K562 (cell line): ENCODE measurements at regions not wholly inside any gene's neighbourhood (a gene's known extent, or its start where the extent isn't known, plus 50 kb on each side); places are given as distances from the start of the nearest gene placed in this dataset.

Experiments
- ATAC-seq: fragments of 200-7000 bp; cut with Tn5 transposase; 3 replicates; pipeline ENCODE4 v1.9.1; 2020; ENCODE audit warnings: moderate library complexity
- BruUV-seq: library from RNA; stranded (reverse); fragments of 400-500 nt; replicated peaks from 2 replicates; lab custom pipeline; 2021; lab: Mats Ljungman, UMichigan
- CTCF ChIA-PET: fragments of 300-600 bp; formaldehyde crosslinking; extraction: SDS; loops from one replicate; lab custom pipeline; 2021; ENCODE audit warnings: low intra/inter-chr PET ratio; lab: Yijun Ruan, JAX
- POLR2A ChIA-PET: fragments of 300-600, 350-650 bp; sonication (Branson Sonifier 250); formaldehyde crosslinking; extraction: SDS; loops from one replicate; lab custom pipeline; 2021; ENCODE audit warnings: antibody characterized with exemption, inconsistent platforms; lab: Yijun Ruan, JAX
- DNase-seq, 4 experiments: peaks; one replicate each; pipeline versions ENCODE4 v3.0.0 to v3.0.0-alpha.2; 2011 to 2018; ENCODE audit warnings: low spot score in 3 of 4, mixed read lengths in 3 of 4; ENCODE audit errors: extremely low read depth in 1 of 4
- FAIRE-seq: peaks from 2 replicates; lab custom pipeline; 2011; peaks lifted over from hg19 to GRCh38; lab: Jason Lieb, UNC
- H2AFZ ChIP-seq: 2 replicates; pipeline ENCODE4 v1.6.0; 2011; ENCODE audit warnings: low read depth, low read length, control low read depth, inconsistent platforms
- H3K27ac ChIP-seq: fragments of 200-600 bp; 3 replicates; pipeline ENCODE4 v1.8.0; 2011; ENCODE audit warnings: low read depth, mild to moderate bottlenecking, control low read depth, inconsistent platforms, low read length, moderate library complexity, mixed read lengths; ENCODE audit errors: extremely low read depth
- H3K27me3 ChIP-seq, 2 experiments: fragments of 300-600 bp in 1 of 2; 2 replicates in 1 of 2; 3 replicates in 1 of 2; pipeline versions ENCODE4 v1.6.0 to v1.8.0; 2011; ENCODE audit warnings: inconsistent platforms in 2 of 2, low read length in 2 of 2, mild to moderate bottlenecking in 1 of 2, mixed read lengths in 1 of 2, moderate library complexity in 1 of 2; ENCODE audit not compliant: control insufficient read depth in 2 of 2, insufficient read depth in 2 of 2
- H3K36me3 ChIP-seq: fragments of 300-600 bp; 3 replicates; pipeline ENCODE4 v1.8.0; 2011; ENCODE audit warnings: mild to moderate bottlenecking, low read length, inconsistent platforms; ENCODE audit not compliant: control insufficient read depth, insufficient read depth
- H3K4me1 ChIP-seq, 2 experiments: fragments of 200-600 bp in 1 of 2; replicated peaks in 1 of 2; 2 replicates in 1 of 2; 3 replicates in 1 of 2; pipeline versions ENCODE4 v1.5.1 to v1.8.0; 2011; ENCODE audit warnings: inconsistent platforms in 2 of 2, low read length in 2 of 2, mild to moderate bottlenecking in 1 of 2, mixed read lengths in 1 of 2, moderate library complexity in 1 of 2; ENCODE audit not compliant: control insufficient read depth in 2 of 2, insufficient read depth in 2 of 2
- H3K4me2 ChIP-seq: 2 replicates; pipeline ENCODE4 v1.6.1; 2011; ENCODE audit warnings: low read length, control low read depth, inconsistent platforms, mixed read lengths; ENCODE audit not compliant: insufficient read depth
- H3K4me3 ChIP-seq: fragments of 200-600 bp; sonication (generic), shearing (Covaris generic); 2 replicates; pipeline ENCODE4 v1.5.1; 2016; ENCODE audit warnings: control low read depth, inconsistent platforms
- H3K79me2 ChIP-seq: fragments of 200-600 bp; 3 replicates; pipeline ENCODE4 v1.8.0; 2011; ENCODE audit warnings: low read length, inconsistent platforms; ENCODE audit not compliant: control insufficient read depth, insufficient read depth
- H3K9ac ChIP-seq, 2 experiments: 2 replicates each; pipeline versions ENCODE4 v1.6.0 to v1.6.1; 2011; ENCODE audit warnings: low read depth in 2 of 2, low read length in 2 of 2, control low read depth in 1 of 2, inconsistent platforms in 1 of 2, mild to moderate bottlenecking in 1 of 2, mixed read lengths in 1 of 2; ENCODE audit not compliant: insufficient read depth in 1 of 2
- H3K9me1 ChIP-seq: one replicate; pipeline ENCODE4 v1.6.0; 2011; ENCODE audit warnings: inconsistent platforms, mild to moderate bottlenecking, low read length, moderate library complexity; ENCODE audit not compliant: control insufficient read depth, insufficient read depth
- H3K9me3 ChIP-seq: replicated peaks from 2 replicates; pipeline ENCODE4 v1.5.1; 2011; ENCODE audit warnings: low read depth, low read length, inconsistent platforms; ENCODE audit not compliant: control insufficient read depth, insufficient read depth
- H4K20me1 ChIP-seq: replicated peaks from 2 replicates; pipeline ENCODE4 v1.6.1; 2011; ENCODE audit warnings: low read length, inconsistent platforms, mixed read lengths; ENCODE audit not compliant: control insufficient read depth, insufficient read depth
- CREB3 ChIP-seq: fragments of 450-650 bp; conservative IDR thresholded peaks from 2 replicates; pipeline ENCODE4 v1.6.1; 2016; ENCODE audit warnings: missing genetic modification characterization, low read depth, mild to moderate bottlenecking, missing compliant biosample characterization, moderate library complexity
- SFPQ ChIP-seq: fragments of 200-400 bp; formaldehyde crosslinking; IDR thresholded peaks from 2 replicates; pipeline ENCODE4 v1.6.1; 2017; ENCODE audit warnings: mild to moderate bottlenecking, low read depth, low read length, moderate library complexity
- SLC30A9 ChIP-seq: fragments of 250-450 bp; sonication (Bioruptor Pico); IDR thresholded peaks from 2 replicates; pipeline ENCODE4 v1.8.0; 2022; ENCODE audit warnings: mild to moderate bottlenecking, moderate library complexity
- SP2 ChIP-seq: IDR thresholded peaks from 2 replicates; pipeline ENCODE4 v1.6.1; 2011; ENCODE audit warnings: mild to moderate bottlenecking, low read depth, low read length, moderate library complexity; ENCODE audit not compliant: poor library complexity, severe bottlenecking; ENCODE audit errors: extremely low read depth
- ZBTB40 ChIP-seq, 2 experiments: fragments of 450-650 bp in 1 of 2; sonication (generic) in 1 of 2; formaldehyde crosslinking in 1 of 2; IDR thresholded peaks; 2 replicates each; pipeline versions ENCODE4 v1.7.1 to v1.9.0; 2016 to 2022; ENCODE audit warnings: inconsistent platforms in 1 of 2, mild to moderate bottlenecking in 1 of 2, missing genetic modification reagents in 1 of 2
- ZNF695 ChIP-seq: fragments of 450-650 bp; formaldehyde crosslinking; IDR thresholded peaks from 2 replicates; pipeline ENCODE4 v1.4.0; 2020; ENCODE audit warnings: mild to moderate bottlenecking, moderate library complexity
- ZSCAN32 ChIP-seq: fragments of 450-650 bp; formaldehyde crosslinking; IDR thresholded peaks from 2 replicates; pipeline ENCODE4 v1.4.0; 2020; ENCODE audit warnings: mild to moderate bottlenecking, moderate library complexity
- WGBS: fragments of 100-300 bp; shearing (Covaris generic); methylation state at CpG from one replicate; pipeline ENCODE4 v1.1.6; 2016; ENCODE audit warnings: low coverage, mixed read lengths; ENCODE audit not compliant: insufficient coverage; ENCODE audit errors: missing lambda C conversion rate; 5-methylcytosine and 5-hydroxymethylcytosine counted together
- in situ Hi-C: fragments of 300-500 bp; cut with MboI; formaldehyde crosslinking; loops from 4 replicates; pipeline ENCODE4 v1.15.0; 2018; ENCODE audit warnings: inconsistent platforms, mixed read lengths
- intact Hi-C: fragments of 100-400 bp; cut with micrococcal nuclease; formaldehyde crosslinking; loops from 2 replicates; pipeline ENCODE4 v1.14.2; 2022

GRCh38 chr19:32141840-32142511 lies 203.4 kb upstream of the ZNF507 start:
- no peak overlapping the region for H3K9ac ChIP-seq
- H3K36me3 ChIP-seq: no peaks in the 10 kb centered on the region
- 0 out of 5 replicates have a peak, but pooled peaks cover 0 to 5% of the 10 kb centered on the region in 2 experiments for H3K27me3 ChIP-seq
- H2AFZ ChIP-seq: no peak overlapping the region
- WGBS: 1% methylated on average over 5 of the region's 7 CpGs
- no peak overlapping the region for H3K27ac ChIP-seq
- DNase-seq: no peak
- no peak overlapping the region for H3K4me2 ChIP-seq
- no peaks in the 10 kb centered on the region for H3K9me3 ChIP-seq
- ATAC-seq: no peak
- in situ Hi-C loops: no loop called here
- no peaks in the 10 kb centered on the region for H3K4me1 ChIP-seq
- no peak overlapping the region for H3K4me3 ChIP-seq
- intact Hi-C loops: no loop called here
- H3K79me2 ChIP-seq: no peaks in the 10 kb centered on the region
- 0 out of 2 replicates have a peak, but pooled peaks cover 5% of the 10 kb centered on the region for H4K20me1 ChIP-seq
- no peak for FAIRE-seq
- no TSS peak for BruUV-seq
- POLR2A ChIA-PET: no interaction called here
- CTCF ChIA-PET: no interaction called here
- no peaks in the 10 kb centered on the region for H3K9me1 ChIP-seq
- TF ChIP-seq SP2 (no peak), SLC30A9 (CRISPR knock-in tag) (no peak), ZSCAN32 (CRISPR knock-in tag) (no peak), ZBTB40 (IDR thresholded peaks at IDR 0.05) (no peak), ZBTB40 (CRISPR knock-in tag; IDR thresholded peaks at IDR 0.05) (no peak), ZNF695 (CRISPR knock-in tag) (no peak), CREB3 (tag) (no peak), SFPQ (no peak)
